Kidney (tissue), 13 donors: ENCODE measurements at regions not wholly inside any gene's neighbourhood (a gene's known extent, or its start where the extent isn't known, plus 50 kb on each side); places are given as distances from the start of the nearest gene placed in this dataset.

Experiments used
- DNase-seq, 5 donors: peaks; one replicate each; pipeline ENCODE4 v3.0.0-alpha.2; 2013 to 2020
- FAIRE-seq: peaks from 2 replicates; lab custom pipeline; 2012; peaks lifted over from hg19 to GRCh38; lab: Jason Lieb, UNC
- H3K27ac ChIP-seq, 2 donors: one replicate each; pipeline ENCODE4 v1.7.0; 2013; ENCODE audit warnings: low read depth in 2 of 2, low read length in 2 of 2, inconsistent platforms in 1 of 2
- H3K27me3 ChIP-seq: one replicate; pipeline ENCODE4 v1.7.1; 2013; ENCODE audit warnings: low read length, inconsistent platforms; ENCODE audit not compliant: control insufficient read depth, insufficient read depth
- H3K36me3 ChIP-seq, 3 donors: one replicate each; pipeline versions ENCODE4 v1.7.0 to v1.7.1; 2013; ENCODE audit warnings: low read length in 3 of 3, control low read depth in 1 of 3, inconsistent platforms in 1 of 3; ENCODE audit not compliant: insufficient read depth in 3 of 3, control insufficient read depth in 2 of 3
- H3K4me1 ChIP-seq, 3 donors: one replicate each; pipeline versions ENCODE4 v1.7.0 to v1.7.1; 2013; ENCODE audit warnings: low read length in 3 of 3, inconsistent platforms in 1 of 3, low read depth in 1 of 3; ENCODE audit not compliant: control insufficient read depth in 2 of 3, insufficient read depth in 2 of 3
- H3K4me3 ChIP-seq, 3 donors: one replicate each; pipeline versions ENCODE4 v1.7.0 to v1.8.1; 2013; ENCODE audit warnings: low read length in 3 of 3, control low read depth in 1 of 3, inconsistent platforms in 1 of 3
- H3K9ac ChIP-seq, 3 donors: one replicate each; pipeline versions ENCODE4 v1.7.0 to v1.7.1; 2013; ENCODE audit warnings: low read length in 3 of 3, control low read depth in 1 of 3, inconsistent platforms in 1 of 3
- H3K9me3 ChIP-seq, 3 donors: one replicate each; pipeline versions ENCODE4 v1.7.0 to v1.7.1; 2013; ENCODE audit warnings: low read length in 3 of 3, control low read depth in 1 of 3, inconsistent platforms in 1 of 3; ENCODE audit not compliant: control insufficient read depth in 2 of 3, insufficient read depth in 1 of 3
- CTCF ChIP-seq: IDR thresholded peaks from 3 replicates; pipeline ENCODE4 v1.5.1; 2012; ENCODE audit warnings: mild to moderate bottlenecking, moderate library complexity, borderline replicate concordance; ENCODE audit not compliant: insufficient read depth; ENCODE audit errors: extremely low read depth
- intact Hi-C: fragments of 100-400 bp; cut with DNase I; formaldehyde crosslinking; loops from one replicate; pipeline ENCODE4 v1.11.1; 2022
- donor health status: control.
- donor health status: control.
- donor health status: control.
- donor health status: control.
- donor health status: control.
- donor health status: DM: yes; HTN: yes; CAD: no.
- donor health status: Normal renal cell carcinoma (clear cell type).

GRCh38 chr9:73357607-73358006, 205.9 kb downstream of the ANXA1 start:
- FAIRE-seq, result no peak
- no peaks in the 10 kb centered on the region for H3K27me3 ChIP-seq
- intact Hi-C loops, result no loop called here

GRCh38 chr9:73370053-73370452, 218.4 kb downstream of the ANXA1 start:
- intact Hi-C loops, result no loop called here
- no peak for FAIRE-seq
- no peaks in the 10 kb centered on the region for H3K36me3 ChIP-seq
- H3K9ac ChIP-seq, result no peak overlapping the region
- H3K4me1 ChIP-seq, result no peaks in the 10 kb centered on the region
- H3K27me3 ChIP-seq, result no peaks in the 10 kb centered on the region
- no peak for TF ChIP-seq CTCF
- no peak for DNase-seq
- no peaks in the 10 kb centered on the region for H3K9me3 ChIP-seq
- H3K4me3 ChIP-seq, result no peak overlapping the region
- H3K27ac ChIP-seq, result no peak overlapping the region

More at GRCh38 chr9:73357607-73358006, 205.9 kb downstream of the ANXA1 start:
- no peaks in the 10 kb centered on the region for H3K4me1 ChIP-seq
- H3K36me3 ChIP-seq, result no peaks in the 10 kb centered on the region
- H3K27ac ChIP-seq, result no peak overlapping the region
- H3K9me3 ChIP-seq, result no peaks in the 10 kb centered on the region
- H3K4me3 ChIP-seq, result no peak overlapping the region
- no peak for DNase-seq
- no peak for TF ChIP-seq CTCF
- H3K9ac ChIP-seq, result no peak overlapping the region

GRCh38 chr9:73371801-73372200, 220.1 kb downstream of the ANXA1 start:
- Histone ChIP-seq H3K27ac (no peak overlapping the region), H3K4me1 (no peaks in the 10 kb centered on the region), H3K36me3 (no peaks in the 10 kb centered on the region), H3K4me3 (no peak overlapping the region), H3K9me3 (no peaks in the 10 kb centered on the region), H3K9ac (no peak overlapping the region), H3K27me3 (no peaks in the 10 kb centered on the region)
- DNase-seq (no peak), FAIRE-seq (no peak)
- no peak for TF ChIP-seq CTCF
- intact Hi-C loops, result no loop called here

GRCh38 chr9:73380411-73380810, 228.7 kb downstream of the ANXA1 start:
- no peak for FAIRE-seq
- intact Hi-C loops, result no loop called here
- Histone ChIP-seq H3K36me3 (no peaks in the 10 kb centered on the region), H3K4me1 (no peaks in the 10 kb centered on the region), H3K9me3 (no peaks in the 10 kb centered on the region), H3K27me3 (no peaks in the 10 kb centered on the region), H3K9ac (no peak overlapping the region), H3K4me3 (no peak overlapping the region), H3K27ac (no peak overlapping the region)
- DNase-seq, result peak in 1 of 5 donors; percentile 43
- no peak for TF ChIP-seq CTCF
